Stimulated activated CD8-positive, alpha-beta memory T cell treated with anti-CD3 and anti-CD28 coated beads, Interleukin-2, amount 100 ng/mL, for 48 hours (primary cell): ENCODE measurements at regions not wholly inside any gene's neighbourhood (a gene's known extent, or its start where the extent isn't known, plus 50 kb on each side); places are given as distances from the start of the nearest gene placed in this dataset.

Experiments
- DNase-seq, 2 donors: peaks; one replicate each; pipeline ENCODE4 v3.0.0-alpha.2; 2020; ENCODE audit warnings: low read depth in 2 of 2

DNA sequence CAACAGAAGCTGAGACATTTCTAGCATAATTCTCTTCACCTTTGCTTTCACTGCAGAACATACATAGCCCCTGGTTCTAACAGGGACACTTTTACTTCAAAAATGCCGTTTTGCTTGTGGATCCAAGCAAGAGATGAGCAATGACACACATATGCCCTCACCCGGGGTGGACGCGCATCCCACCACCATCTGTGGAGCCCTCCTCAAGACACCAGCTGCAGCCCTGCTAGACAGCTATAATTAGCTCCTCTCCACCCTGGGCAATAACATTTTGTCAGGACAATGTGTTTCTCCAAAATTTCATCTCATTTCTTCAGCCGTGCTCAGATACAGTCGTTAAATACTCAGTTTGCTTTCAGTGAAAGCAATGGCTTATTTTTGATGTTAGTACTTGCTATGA is 368.7 kb upstream of the RAB6C start:
- no peak for DNase-seq

DNA sequence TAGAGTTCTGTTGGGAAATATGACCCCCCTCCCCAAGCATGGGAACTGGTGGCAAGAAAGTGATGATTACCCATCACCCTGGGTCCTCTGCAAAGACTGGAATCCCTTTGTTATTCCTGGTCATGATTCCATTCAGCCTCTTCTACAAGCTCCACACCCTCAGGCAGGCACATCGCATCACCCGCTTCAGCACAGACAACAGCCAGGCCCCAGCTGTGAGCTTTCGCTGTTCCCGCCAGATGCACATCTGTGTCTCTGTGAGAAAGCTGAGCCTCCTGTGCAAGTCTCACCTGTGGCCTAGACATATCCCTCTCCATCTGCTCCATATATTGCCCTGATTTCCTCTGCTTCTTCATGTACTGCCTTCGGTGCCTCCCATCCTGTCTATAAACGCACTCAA is 368.0 kb upstream of the RAB6C start:
- no peak for DNase-seq

DNA sequence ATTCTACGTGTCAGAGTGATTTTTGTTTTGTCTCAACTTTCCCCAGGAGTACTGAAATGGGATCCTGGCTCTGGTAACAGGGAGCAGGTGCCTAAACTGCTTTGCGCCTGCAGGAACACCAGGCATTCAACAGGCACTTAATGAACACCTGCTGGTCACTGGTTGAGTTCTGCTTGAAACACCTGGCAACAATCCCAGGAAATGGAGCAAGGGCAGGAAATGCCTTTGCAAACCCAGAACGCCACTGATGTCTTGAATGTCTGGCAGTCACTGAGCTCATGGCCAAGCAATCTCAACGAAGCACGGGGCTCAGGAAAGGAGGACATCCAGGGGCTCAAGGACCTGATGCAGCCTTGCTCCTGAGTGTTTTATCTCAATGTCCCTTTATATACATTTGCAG is 360.0 kb upstream of the RAB6C start:
- no peak for DNase-seq

DNA sequence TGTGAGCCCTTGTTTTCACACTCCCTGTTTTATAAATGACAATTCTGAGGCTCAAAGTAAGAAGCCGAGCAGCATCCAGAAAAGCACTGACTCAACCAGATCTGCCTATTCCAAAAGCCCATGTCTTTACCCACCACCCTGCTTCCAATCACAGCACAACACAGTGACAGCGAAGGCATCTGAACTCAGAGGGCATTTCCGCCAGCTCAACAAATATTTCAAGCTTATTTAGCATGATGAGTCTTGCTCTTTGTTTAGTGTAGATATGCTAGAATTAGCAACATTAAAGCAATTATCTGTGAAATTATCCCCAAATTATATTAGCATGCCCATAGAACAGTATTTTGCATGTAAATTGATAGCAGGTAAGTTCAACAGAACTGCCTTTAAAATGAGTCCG is 359.1 kb upstream of the RAB6C start:
- no peak for DNase-seq

DNA sequence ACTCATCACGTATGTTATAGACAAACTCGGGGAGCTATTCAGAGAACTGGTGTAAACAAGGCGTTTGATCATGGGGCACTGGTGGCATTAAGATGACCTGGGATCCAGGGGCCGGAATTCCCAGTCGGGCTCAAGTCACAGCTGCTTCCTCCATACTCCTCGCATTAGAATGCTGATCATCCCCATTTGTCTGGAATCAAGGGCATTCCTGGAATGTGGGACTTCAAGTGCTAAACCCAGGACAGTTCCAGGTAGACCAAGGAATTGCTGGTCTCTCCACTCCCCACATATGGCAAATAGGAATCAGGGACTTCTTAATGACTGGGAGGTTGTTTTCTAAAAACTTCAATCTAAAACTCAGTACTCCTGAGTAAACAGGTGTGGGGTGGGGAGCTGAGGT is 355.7 kb upstream of the RAB6C start:
- DNase-seq, result no peak

DNA sequence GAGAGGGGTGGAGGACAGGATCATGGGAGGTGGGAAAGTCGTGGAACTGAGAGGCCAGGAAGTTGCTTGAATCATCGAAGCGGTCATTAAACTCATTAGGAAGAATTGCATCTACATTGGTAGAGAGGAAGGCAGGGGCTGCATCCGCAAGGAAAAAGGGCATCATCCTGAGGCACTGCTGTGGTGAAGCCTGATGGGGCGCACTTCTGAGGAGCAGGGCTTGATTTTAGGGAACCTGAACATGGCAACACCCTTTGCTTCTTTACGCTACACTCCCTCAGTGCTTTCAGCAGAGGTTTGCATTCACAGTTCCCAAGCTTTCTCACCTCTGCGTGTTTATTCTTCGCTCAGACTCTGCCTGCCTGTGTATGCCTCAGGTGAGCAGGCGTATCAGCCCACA is 352.0 kb upstream of the RAB6C start:
- no peak for DNase-seq

DNA sequence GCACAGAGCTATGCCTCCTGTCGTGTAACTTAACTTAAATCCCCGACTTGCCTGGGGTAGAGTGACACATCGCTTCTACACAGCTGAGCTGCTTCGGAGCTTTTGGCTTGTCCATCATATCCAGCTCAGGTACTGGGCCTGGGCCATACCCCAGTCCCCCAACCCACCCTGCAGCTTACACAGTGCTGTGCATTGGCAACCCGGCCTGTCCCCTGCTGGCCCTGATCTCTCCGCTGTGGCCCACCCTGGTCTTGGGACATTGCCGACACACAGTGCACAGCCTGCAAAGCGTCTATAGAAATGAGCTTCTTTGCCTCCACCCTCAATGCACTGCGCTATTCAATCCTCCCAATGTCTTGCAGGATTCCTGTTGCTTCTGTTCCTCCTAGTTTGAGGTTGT is 342.8 kb upstream of the RAB6C start:
- DNase-seq, result no peak

DNA sequence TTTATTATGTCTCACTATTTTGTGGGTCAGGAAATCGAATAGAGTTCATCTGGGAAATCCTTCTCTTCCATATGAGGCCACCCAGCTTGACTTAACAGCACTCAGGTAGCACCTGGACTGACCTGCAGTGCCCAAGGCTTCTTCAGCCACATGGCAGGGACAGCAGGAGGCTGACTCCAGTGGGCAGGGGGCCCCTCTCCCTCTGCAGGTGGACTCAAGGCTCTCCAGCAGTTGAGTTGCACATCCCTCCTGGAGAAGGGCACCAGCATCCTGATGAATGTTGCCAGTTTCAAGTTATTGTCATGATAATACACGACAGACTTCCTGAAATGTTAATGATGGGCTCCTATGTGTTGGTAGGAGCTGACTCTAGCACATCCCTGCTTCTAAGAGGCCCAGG is 338.1 kb upstream of the RAB6C start:
- DNase-seq, result no peak

DNA sequence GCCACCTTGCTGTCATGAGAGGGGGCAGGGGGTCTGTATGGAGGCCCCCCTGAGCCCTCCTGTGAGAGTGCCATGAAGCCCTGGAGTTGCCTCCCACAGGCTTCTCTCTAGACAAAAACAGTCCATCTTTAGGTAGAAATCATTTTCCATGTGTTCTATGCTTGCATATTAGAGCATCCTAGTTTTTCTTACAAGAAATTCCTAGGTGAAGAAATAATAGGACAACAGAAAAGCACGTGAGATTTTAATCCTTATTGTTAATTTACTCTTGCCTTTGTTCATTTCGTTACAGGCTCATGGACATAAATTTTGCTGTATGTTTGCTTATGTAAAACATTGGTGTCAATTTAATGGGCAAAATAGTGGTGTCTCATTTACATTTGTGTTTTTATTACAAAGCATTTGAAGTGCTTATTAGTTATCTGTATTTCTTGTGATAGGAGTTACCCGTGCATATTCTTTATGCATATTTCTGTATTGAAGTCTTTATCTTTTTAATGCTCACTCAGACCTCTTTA is 336.9 kb upstream of the RAB6C start:
- no peak for DNase-seq

DNA sequence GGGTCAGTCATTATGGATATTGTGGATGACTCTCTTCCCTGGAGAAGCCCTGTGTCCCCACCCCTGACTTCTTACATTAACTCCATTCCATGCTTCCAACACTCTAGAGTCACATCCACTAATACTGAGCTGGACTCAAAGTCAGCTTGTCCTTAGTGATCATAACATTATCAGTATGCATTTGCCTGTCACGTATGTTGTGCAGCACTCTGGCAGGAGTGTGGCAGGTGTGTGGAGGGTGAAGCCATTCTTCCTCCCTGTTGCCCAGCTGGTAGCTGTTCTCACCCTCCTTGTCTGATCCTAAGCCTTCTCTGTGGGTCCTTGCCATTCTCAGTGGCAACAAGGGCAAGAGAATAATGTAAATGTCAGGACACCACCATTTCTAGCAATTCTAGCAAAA is 334.1 kb upstream of the RAB6C start:
- DNase-seq, result no peak

DNA sequence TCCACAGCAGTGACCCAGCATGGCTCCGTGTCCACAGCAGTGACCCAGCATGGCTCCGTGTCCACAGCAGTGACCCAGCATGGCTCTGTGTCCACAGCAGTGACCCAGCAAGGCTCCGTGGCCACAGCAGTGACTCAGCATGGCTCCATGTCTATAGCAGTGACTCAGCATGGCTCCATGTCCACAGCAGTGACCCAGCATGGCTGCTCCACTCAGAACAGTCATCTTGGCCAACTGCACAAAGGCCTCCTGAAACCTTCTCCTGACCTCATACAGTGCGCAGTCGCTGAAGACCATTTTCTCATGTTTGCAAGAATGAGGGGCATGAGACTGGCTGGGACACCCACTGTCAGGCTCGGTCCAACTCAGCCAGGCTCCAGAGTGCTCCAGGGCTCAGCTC is 333.4 kb upstream of the RAB6C start:
- DNase-seq, result no peak

DNA sequence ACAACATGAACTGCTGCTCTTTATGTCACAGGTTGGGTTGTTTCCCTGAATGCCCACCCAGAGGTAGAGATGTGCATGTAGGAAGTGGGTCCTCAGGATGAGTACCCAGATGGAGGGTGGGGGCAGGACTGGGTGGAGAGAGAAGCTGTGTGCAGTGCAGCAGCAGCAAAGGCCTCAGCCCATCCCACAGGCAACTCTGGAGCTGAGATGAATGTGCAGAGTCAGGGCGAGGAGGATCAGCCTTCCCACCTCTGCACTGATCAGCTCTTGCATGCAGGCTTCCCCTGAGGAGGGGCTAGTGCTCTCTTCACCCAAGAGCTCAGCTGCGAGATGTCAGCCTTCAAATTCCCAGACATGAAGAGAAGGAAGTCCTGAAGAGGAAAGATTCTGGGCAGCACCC is 326.2 kb upstream of the RAB6C start:
- DNase-seq, result no peak

DNA sequence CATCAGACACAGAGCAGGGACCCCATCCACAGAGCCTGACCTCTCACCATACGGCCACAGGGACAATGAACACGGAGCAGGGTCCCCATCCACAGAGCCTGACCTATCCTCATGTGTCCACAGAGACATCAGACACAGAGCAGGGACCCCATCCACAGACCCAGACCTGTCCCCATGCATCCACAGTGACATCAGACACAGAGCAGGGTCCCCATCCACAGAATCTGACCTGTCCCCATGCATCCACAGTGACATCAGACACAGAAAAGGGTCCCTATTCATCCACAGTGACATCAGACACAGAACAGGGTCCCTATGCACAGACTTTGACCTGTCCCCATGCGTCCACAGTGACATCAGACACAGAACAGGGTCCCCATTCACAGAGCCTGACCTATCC is 325.1 kb upstream of the RAB6C start:
- no peak for DNase-seq

DNA sequence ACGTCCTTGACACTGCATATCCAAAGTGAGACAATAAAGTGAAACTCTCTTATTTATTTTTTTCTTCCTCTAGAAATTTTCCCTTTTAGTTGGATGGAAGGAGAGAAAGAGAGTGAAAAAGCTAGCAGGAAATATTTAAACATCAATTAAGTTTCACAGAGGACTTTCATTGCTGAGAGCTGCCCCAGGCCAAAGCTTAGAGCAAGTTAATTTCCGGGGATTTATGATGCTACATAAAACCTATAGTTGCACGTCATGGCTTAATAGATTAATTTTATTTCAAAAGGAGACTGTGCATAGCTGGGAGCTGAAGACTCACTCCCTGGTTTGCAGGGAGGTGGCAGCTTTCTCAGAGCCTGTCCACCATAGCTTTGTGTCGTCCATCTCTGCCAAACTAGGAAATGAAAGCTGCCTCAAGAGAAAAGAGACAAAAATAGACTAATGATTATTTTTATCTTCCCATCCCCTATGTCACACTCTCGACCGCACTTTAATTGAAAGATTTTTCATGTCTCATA is 323.3 kb upstream of the RAB6C start:
- DNase-seq, result no peak

DNA sequence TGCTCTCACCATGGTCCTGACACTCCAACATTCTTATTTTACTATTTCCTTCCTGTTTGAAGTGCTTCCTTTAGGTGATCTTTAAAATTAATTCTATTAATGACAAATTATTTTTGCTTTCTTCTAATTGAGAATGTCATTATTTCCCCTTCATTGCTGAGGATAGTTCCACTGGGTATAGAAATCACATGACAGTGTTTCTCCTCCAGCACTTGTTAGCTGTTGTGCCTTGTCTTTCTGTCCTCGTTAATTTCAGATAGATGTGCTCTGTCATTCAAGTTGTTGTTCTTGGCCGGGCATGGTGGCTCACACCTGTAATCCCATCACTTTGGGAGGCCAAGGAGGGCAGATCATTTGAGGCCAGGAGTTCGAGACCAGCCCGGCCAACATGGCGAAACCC is 321.0 kb upstream of the RAB6C start:
- DNase-seq, result no peak

DNA sequence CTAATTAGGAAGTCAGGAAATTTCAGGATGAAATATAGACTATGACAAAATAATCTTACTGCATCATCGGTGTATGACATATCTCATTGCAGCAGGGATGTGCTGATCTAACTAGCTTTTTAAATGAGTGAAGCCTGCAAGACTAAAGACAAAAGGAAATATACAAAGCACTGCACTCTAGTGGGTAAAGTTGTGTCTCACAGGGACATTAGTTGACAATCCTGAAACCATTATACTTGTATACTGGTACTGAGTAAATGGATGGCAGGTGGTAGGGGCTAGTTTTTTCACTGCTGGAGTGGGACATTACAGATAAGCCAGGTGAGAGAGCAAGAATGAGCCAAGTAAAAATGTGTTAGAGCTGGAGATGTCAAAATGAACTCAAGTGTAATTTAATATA is 317.5 kb upstream of the RAB6C start:
- DNase-seq, result no peak

DNA sequence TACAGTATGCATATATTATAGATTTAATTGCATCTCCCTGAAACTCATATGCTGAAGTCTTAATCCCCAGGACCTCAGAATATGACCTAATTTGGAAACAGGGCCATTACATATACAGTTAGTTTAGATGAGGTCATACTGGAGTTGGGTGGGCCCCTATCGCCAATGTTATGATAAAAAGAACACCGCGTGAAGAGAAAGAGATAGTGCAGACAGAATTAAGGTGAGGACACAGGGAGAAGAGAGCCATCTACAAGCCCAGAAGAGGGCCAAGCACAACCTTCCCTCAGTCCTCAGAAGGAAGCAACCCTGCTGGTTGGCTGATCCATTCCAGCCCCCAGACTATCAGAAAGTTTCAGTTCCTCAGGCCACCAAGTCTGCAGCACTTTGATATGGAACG is 311.9 kb upstream of the RAB6C start:
- no peak for DNase-seq

DNA sequence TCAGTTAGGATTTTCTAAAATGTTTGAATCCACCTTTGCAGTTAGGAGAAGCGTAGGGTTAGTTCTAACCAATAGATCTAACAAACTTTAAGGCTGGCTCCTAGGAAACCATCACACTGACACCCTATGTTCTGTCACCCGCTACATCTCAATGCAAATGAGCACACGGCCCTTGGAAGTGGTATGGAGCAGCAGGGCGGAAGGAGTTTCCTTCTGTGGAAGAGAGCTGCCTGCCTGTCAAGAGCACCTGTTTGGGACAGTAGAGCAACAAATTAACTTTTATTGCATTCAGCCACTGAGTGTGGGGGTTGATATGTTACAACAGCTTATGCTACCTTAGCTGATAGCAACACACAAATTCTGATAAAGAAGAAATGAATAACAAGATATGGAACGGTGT is 306.9 kb upstream of the RAB6C start:
- DNase-seq, result no peak

DNA sequence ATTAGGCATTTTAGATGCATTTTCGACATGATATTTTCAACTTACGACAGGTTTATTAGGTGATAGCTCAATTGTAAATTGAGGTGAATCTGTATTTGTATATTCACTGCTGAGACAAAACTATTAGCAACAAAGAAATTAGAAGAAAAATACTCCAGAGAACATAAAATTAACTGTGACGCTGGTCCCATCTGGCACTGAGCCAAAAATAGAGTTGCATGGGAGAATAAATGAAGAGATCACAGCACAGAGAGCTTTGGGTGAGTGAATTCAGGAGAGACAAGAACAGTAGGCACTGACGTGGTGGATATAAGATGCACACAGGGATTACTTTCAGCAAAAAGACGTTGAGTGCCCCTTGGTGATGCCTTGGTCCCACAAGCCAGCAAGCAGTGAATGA is 306.2 kb upstream of the RAB6C start:
- DNase-seq, result no peak

DNA sequence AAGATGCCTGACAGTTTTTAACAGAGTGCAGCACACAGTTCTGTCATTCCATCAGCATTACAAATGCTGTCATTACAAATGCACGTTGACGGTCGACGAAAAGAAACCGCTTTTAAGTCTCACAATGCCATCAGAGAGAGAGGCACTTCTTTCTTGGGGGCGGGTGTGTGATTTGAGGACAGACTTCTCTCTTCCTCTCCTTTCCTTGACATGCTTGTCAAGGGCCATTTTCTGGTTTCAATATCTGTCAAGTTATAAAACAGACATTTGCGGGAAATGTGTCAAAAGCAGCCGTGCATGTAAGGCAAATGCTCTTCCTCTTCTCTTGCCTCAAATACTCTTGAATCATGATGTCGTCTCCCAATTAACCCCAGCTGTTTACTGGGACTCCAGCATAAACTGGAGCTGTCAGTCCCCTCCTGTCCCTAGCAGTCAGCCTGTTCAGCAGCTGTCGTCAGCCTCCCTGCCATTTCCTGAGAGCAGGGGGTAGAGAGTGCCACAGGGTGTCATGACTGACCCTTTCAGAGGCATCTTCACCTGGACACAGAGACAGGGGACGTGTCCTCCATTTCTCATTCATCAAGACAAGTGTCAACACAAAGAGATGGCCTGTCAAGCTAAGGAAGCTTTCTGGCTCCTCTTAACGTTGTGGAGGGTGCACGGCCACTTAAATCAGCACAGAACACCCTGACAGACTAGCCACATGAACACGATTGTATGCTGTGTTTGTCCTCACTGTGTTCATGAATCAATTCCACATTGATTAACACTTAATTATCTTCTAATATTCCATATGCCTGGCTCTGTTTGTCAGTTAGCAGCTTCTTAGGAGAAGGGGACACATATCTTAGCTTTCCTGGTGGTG is 305.4 kb upstream of the RAB6C start:
- no peak for DNase-seq

DNA sequence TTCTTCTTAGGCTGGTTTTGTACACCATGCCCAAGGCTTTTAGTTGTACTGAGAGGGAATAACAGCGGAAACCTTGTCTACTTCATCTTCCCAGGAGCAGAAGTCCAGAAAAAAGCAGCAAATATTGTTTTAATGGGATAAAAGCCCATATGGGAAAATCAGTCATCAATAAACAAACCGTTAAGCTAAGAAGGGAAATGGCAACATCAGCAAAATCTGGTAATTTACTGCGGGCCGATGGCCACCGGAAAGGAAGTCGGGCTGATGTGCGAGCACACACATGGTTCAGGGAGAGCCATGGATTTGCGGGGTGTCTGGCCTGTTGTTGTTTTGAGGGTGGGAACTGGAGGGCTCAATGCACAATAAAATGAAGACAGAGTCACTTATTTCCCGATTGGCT is 300.7 kb upstream of the RAB6C start:
- no peak for DNase-seq

DNA sequence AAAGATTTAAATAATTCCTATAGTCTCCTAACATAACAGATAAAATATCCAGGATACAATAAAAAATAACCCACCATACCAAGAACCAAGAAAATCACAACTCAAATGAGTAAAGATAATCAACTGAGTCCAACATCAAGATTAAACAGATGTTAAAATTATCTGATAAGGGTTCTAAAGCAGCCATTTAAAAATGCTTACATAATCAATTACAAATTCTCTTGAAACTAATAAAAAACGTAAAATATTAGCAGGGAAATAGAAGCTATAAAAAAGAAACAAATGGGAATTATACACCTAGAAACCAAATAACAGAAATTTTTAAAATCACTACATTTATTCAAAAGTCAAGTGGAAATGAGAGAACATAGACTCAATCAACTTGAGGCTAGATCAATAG is 297.7 kb upstream of the RAB6C start:
- DNase-seq, result no peak

DNA sequence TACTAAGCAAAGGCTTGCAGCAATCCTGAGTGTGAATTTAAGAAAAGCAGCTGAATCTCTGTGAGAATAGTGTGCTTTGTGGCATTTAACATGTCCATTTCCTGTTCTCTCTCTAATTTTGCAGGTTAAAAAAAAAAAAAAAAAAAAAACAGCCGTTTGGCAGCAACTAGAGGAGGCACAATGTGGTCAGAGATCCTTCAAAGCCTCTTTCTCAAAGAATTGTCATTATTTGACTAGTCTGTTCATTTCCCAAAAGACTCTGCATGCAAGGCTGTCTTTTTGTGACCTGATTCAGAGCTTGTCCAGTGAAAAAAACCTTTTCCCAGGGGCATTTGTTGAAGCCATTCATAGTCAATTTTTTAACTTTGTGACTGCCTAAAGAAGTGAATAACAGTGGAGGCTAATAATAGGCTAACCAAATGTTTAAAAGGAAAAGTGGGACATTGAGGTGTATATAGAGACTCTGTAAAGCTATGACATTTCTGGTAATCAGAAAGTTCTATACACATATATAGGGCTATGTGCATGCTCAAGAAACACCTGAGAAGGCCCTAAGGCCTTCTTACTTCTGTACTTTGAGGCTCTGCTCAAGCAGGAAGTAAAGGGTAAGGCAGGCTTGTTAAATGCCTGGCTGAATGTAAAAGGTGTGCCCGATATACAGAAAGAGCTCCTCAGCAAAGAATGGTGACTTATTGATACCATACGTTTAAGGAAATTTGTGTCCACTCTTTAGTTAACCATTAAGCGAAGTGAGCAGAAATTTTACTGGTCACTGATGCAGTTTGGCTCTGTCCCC is 289.6 kb upstream of the RAB6C start:
- no peak for DNase-seq
